ENCODE measurements at regions not wholly inside any gene's neighbourhood (a gene's known extent, or its start where the extent isn't known, plus 50 kb on each side); places are given as distances from the start of the nearest gene placed in this dataset.

- no peak for DNase-seq
- no peaks in the 10 kb centered on the region for H3K36me3 ChIP-seq
- TF ChIP-seq EP300 (IDR thresholded peaks at IDR 0.05; ENCODE audit: low read depth), result no peak
- TF ChIP-seq POLR2AphosphoS5 (IDR thresholded peaks at IDR 0.05), result no peak
- TF ChIP-seq CTCF (IDR thresholded peaks at IDR 0.05), result no peak
- TF ChIP-seq POLR2A (IDR thresholded peaks at IDR 0.05), result no peak
- H3K4me1 ChIP-seq, result no peaks in the 10 kb centered on the region
- H3K27me3 ChIP-seq, result no peaks in the 10 kb centered on the region
- H3K4me3 ChIP-seq, result no peak overlapping the region
- no peak overlapping the region for H3K27ac ChIP-seq
- in situ Hi-C loops (cut with MboI; ENCODE audit: low pct_ligation_motif_present in 1 of 4, low pct_unique_long_range_greater_than_20kb in 1 of 4, low sequenced_read_pairs in 3 of 4) (no loop called here), intact Hi-C loops (cut with DNase I; ENCODE audit: low total_unique reads) (no loop called here)
- H3K9me3 ChIP-seq, result no peaks in the 10 kb centered on the region
- 85 to 93% methylated on average over 2 of the region's 2 CpGs for WGBS, 2 donors (ENCODE audit: low coverage in 1 of 2)
Observed at GRCh38 chr9:7861086-7861485, 61.5 kb upstream of the DMAC1 start.

GRCh38 chr9:7860335-7860709 is 60.7 kb upstream of the DMAC1 start:
- Histone ChIP-seq H3K27ac (no peak overlapping the region), H3K36me3 (no peaks in the 10 kb centered on the region), H3K9me3 (no peaks in the 10 kb centered on the region), H3K4me3 (no peak overlapping the region), H3K4me1 (no peaks in the 10 kb centered on the region), H3K27me3 (no peaks in the 10 kb centered on the region)
- TF ChIP-seq POLR2AphosphoS5 (IDR thresholded peaks at IDR 0.05) (no peak), POLR2A (IDR thresholded peaks at IDR 0.05) (no peak), CTCF (IDR thresholded peaks at IDR 0.05) (no peak), EP300 (IDR thresholded peaks at IDR 0.05; ENCODE audit: low read depth) (no peak)
- in situ Hi-C loops (cut with MboI; ENCODE audit: low pct_ligation_motif_present in 1 of 4, low pct_unique_long_range_greater_than_20kb in 1 of 4, low sequenced_read_pairs in 3 of 4), result no loop called here
- no peak for DNase-seq
- WGBS, 2 donors (ENCODE audit: low coverage in 1 of 2), result 18 to 40% methylated on average over 1 of the region's 1 CpG
- intact Hi-C loops (cut with DNase I; ENCODE audit: low total_unique reads), result no loop called here

DNA sequence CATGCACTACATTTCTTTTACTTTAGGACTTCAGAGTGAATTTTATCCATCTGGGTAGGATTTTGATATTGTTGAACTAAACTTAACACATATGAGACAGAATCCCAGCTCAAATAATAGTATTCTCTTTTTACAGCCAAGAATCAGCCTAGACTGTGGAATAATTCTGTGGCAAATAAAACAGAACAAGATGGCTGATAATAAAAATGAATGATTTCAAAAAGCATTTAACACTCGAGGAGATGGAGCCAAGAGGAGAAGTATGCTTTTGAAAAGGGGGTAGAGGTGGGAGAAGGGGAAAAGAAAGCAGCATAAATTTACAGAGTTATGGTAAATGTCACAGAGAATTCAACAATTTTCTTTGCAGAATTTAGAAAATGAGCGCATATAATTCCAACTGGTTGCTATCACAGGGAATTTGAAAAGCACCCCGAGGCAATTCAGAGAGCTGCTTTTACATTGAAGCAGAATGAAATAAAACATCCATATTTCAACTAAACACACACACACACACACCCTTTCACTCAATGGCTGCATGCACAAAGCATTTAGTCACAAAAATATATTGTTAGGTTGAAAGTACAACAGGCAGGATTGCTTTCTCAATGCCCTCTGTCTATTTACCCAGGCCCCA is 60.2 kb upstream of the DMAC1 start:
- TF ChIP-seq EP300 (IDR thresholded peaks at IDR 0.05; ENCODE audit: low read depth) (no peak), CTCF (IDR thresholded peaks at IDR 0.05) (no peak), POLR2AphosphoS5 (IDR thresholded peaks at IDR 0.05) (no peak), POLR2A (IDR thresholded peaks at IDR 0.05) (no peak)
- WGBS, 2 donors (ENCODE audit: low coverage in 1 of 2), result 37 to 48% methylated on average over 3 of the region's 3 CpGs
- Histone ChIP-seq H3K4me1 (no peaks in the 10 kb centered on the region), H3K36me3 (no peaks in the 10 kb centered on the region), H3K27me3 (no peaks in the 10 kb centered on the region), H3K27ac (no peak overlapping the region), H3K9me3 (no peaks in the 10 kb centered on the region), H3K4me3 (no peak overlapping the region)
- intact Hi-C loops (cut with DNase I; ENCODE audit: low total_unique reads) (no loop called here), in situ Hi-C loops (cut with MboI; ENCODE audit: low pct_ligation_motif_present in 1 of 4, low pct_unique_long_range_greater_than_20kb in 1 of 4, low sequenced_read_pairs in 3 of 4) (no loop called here)
- DNase-seq, result no peak

GRCh38 chr9:7858166-7858565 is 58.6 kb upstream of the DMAC1 start:
- no peak overlapping the region for H3K4me3 ChIP-seq
- H3K27me3 ChIP-seq, result no peaks in the 10 kb centered on the region
- TF ChIP-seq EP300 (IDR thresholded peaks at IDR 0.05; ENCODE audit: low read depth) (no peak), POLR2AphosphoS5 (IDR thresholded peaks at IDR 0.05) (no peak), POLR2A (IDR thresholded peaks at IDR 0.05) (no peak), CTCF (IDR thresholded peaks at IDR 0.05) (no peak)
- intact Hi-C loops (cut with DNase I; ENCODE audit: low total_unique reads) (no loop called here), in situ Hi-C loops (cut with MboI; ENCODE audit: low pct_ligation_motif_present in 1 of 4, low pct_unique_long_range_greater_than_20kb in 1 of 4, low sequenced_read_pairs in 3 of 4) (no loop called here)
- 86 to 87% methylated on average over 2 of the region's 2 CpGs for WGBS, 2 donors (ENCODE audit: low coverage in 1 of 2)
- H3K4me1 ChIP-seq, result no peaks in the 10 kb centered on the region
- H3K9me3 ChIP-seq, result no peaks in the 10 kb centered on the region
- H3K36me3 ChIP-seq, result no peaks in the 10 kb centered on the region
- DNase-seq, result no peak
- H3K27ac ChIP-seq, result no peak overlapping the region

All from transverse colon (tissue), 4 donors.